ENCODE measurements at regions not wholly inside any gene's neighbourhood (a gene's known extent, or its start where the extent isn't known, plus 50 kb on each side); places are given as distances from the start of the nearest gene placed in this dataset.

GRCh38 chr2:59701271-59701994 is 852.0 kb downstream of the BCL11A start:
- Histone ChIP-seq H3K27me3 (no peaks in the 10 kb centered on the region), H3K9me3 (peaks cover 0 to 4% (median 0%) of the 10 kb centered on the region in 4 donors), H3K4me3 (no peak overlapping the region), H3K36me3 (no peaks in the 10 kb centered on the region), H3K4me1 (no peaks in the 10 kb centered on the region), H3K27ac (no peak overlapping the region)
- no peak for DNase-seq
- no peak for TF ChIP-seq CTCF (IDR thresholded peaks at IDR 0.05)
- TF ChIP-seq POLR2A (IDR thresholded peaks at IDR 0.05) = no peak

- H3K4me1 ChIP-seq = no peaks in the 10 kb centered on the region
- no peak overlapping the region for H3K4me3 ChIP-seq
- no peak overlapping the region for H3K27ac ChIP-seq
- no peak for DNase-seq
- H3K27me3 ChIP-seq = no peaks in the 10 kb centered on the region
- no peaks in the 10 kb centered on the region for H3K36me3 ChIP-seq
- TF ChIP-seq CTCF (IDR thresholded peaks at IDR 0.05) (no peak), POLR2A (IDR thresholded peaks at IDR 0.05) (no peak)
- no peaks in the 10 kb centered on the region for H3K9me3 ChIP-seq
Measured at GRCh38 chr2:59694176-59694575, 859.3 kb downstream of the BCL11A start.

- Histone ChIP-seq H3K36me3 (no peaks in the 10 kb centered on the region), H3K4me1 (no peaks in the 10 kb centered on the region), H3K9me3 (no peaks in the 10 kb centered on the region), H3K27me3 (no peaks in the 10 kb centered on the region), H3K4me3 (no peak overlapping the region), H3K27ac (no peak overlapping the region)
- no peak for DNase-seq
- TF ChIP-seq POLR2A (IDR thresholded peaks at IDR 0.05) (no peak), CTCF (IDR thresholded peaks at IDR 0.05) (no peak)
Measured at GRCh38 chr2:59693231-59693959, 860.1 kb downstream of the BCL11A start.

GRCh38 chr2:59691518-59692190 is 861.8 kb downstream of the BCL11A start:
- TF ChIP-seq POLR2A (IDR thresholded peaks at IDR 0.05) = no peak
- Histone ChIP-seq H3K27ac (no peak overlapping the region), H3K36me3 (no peaks in the 10 kb centered on the region), H3K9me3 (no peaks in the 10 kb centered on the region), H3K27me3 (no peaks in the 10 kb centered on the region), H3K4me3 (no peak overlapping the region), H3K4me1 (no peaks in the 10 kb centered on the region)
- no peak for DNase-seq

- no peak overlapping the region for H3K27ac ChIP-seq
Measured at GRCh38 chr2:59690849-59691248, 862.6 kb downstream of the BCL11A start.

More at GRCh38 chr2:59690849-59691248, 862.6 kb downstream of the BCL11A start:
- no peaks in the 10 kb centered on the region for H3K27me3 ChIP-seq
- DNase-seq = no peak
- H3K4me3 ChIP-seq = no peak overlapping the region
- H3K36me3 ChIP-seq = no peaks in the 10 kb centered on the region
- H3K9me3 ChIP-seq = no peaks in the 10 kb centered on the region
- TF ChIP-seq POLR2A (IDR thresholded peaks at IDR 0.05) (no peak), CTCF (IDR thresholded peaks at IDR 0.05) (no peak)
- no peaks in the 10 kb centered on the region for H3K4me1 ChIP-seq

Measured in Peyer's patch (tissue), 4 donors.